K562 (cell line): ENCODE measurements at regions not wholly inside any gene's neighbourhood (a gene's known extent, or its start where the extent isn't known, plus 50 kb on each side); places are given as distances from the start of the nearest gene placed in this dataset.

ENCODE experiments used
- EZH2 ChIP-seq: IDR thresholded peaks from 2 replicates; pipeline ENCODE4 v1.6.1; 2012; ENCODE audit warnings: low read depth, mild to moderate bottlenecking, inconsistent platforms, low read length, borderline replicate concordance
- HDAC6 ChIP-seq: IDR thresholded peaks from 2 replicates; pipeline ENCODE4 v1.6.1; 2012; ENCODE audit warnings: low read depth, mild to moderate bottlenecking, control low read depth, inconsistent platforms, low read length, moderate library complexity
- MED1 ChIP-seq: sonication (generic); formaldehyde crosslinking; IDR thresholded peaks from 2 replicates; pipeline ENCODE4 v1.8.1; 2023; ENCODE audit warnings: missing genetic modification reagents, borderline replicate concordance
- MXI1 ChIP-seq: IDR thresholded peaks from 2 replicates; pipeline ENCODE4 v1.6.1; 2011; ENCODE audit warnings: low read depth, mild to moderate bottlenecking, improper control_type of control experiment, low read length
- SMAD4 ChIP-seq: fragments of 250-450 bp; sonication (Bioruptor Pico); conservative IDR thresholded peaks from 2 replicates; pipeline ENCODE4 v1.8.0; 2021; ENCODE audit warnings: inconsistent platforms, mild to moderate bottlenecking, moderate library complexity
- TCF3 ChIP-seq: sonication (generic); formaldehyde crosslinking; IDR thresholded peaks from 2 replicates; pipeline ENCODE4 v1.4.0; 2020; ENCODE audit warnings: mild to moderate bottlenecking, missing genetic modification reagents

- no peak for TF ChIP-seq TCF3
- no peak for TF ChIP-seq HDAC6
- no peak for TF ChIP-seq MED1 (CRISPR knock-in tag)
- no peak for TF ChIP-seq SMAD4 (CRISPR knock-in tag)
- TF ChIP-seq EZH2, result no peak
- no peak for TF ChIP-seq MXI1
Measured at GRCh38 chr3:11699083-11699427, 55.3 kb upstream of the VGLL4 start.
